OCI-LY1 (cell line): ENCODE measurements at regions not wholly inside any gene's neighbourhood (a gene's known extent, or its start where the extent isn't known, plus 50 kb on each side); places are given as distances from the start of the nearest gene placed in this dataset.

ENCODE experiments used
- H2AFZ ChIP-seq: fragments of 200-600 bp; sonication (generic), shearing (Covaris generic); 2 replicates; pipeline ENCODE4 v1.6.0; 2014; ENCODE audit warnings: antibody characterized with exemption, mild to moderate bottlenecking, low read length
- H3F3A ChIP-seq: fragments of 200-600 bp; sonication (generic), shearing (Covaris generic); 2 replicates; pipeline ENCODE4 v1.6.0; 2014; ENCODE audit warnings: mild to moderate bottlenecking, antibody characterized with exemption, low read length, moderate library complexity; ENCODE audit not compliant: insufficient read depth
- H3K27ac ChIP-seq: fragments of 200-600 bp; sonication (generic); 2 replicates; pipeline ENCODE4 v1.5.1; 2014; ENCODE audit warnings: low read length, mixed run types, mild to moderate bottlenecking, low read depth; ENCODE audit not compliant: poor library complexity, severe bottlenecking
- H3K27me3 ChIP-seq: fragments of 200-600 bp; sonication (generic); 2 replicates; pipeline ENCODE4 v1.6.0; 2014; ENCODE audit warnings: antibody characterized with exemption, mild to moderate bottlenecking, low read length, moderate library complexity; ENCODE audit not compliant: insufficient read depth
- H3K36me3 ChIP-seq: fragments of 200-600 bp; sonication (generic); 2 replicates; pipeline ENCODE4 v1.6.1; 2014; ENCODE audit warnings: mild to moderate bottlenecking, antibody characterized with exemption, low read length, moderate library complexity, mixed read lengths; ENCODE audit not compliant: insufficient read depth
- H3K4me1 ChIP-seq: fragments of 200-600 bp; sonication (generic); 2 replicates; pipeline ENCODE4 v1.5.1; 2014; ENCODE audit warnings: mild to moderate bottlenecking, low read length, moderate library complexity; ENCODE audit not compliant: insufficient read depth, severe bottlenecking
- H3K4me2 ChIP-seq: fragments of 200-600 bp; sonication (generic), shearing (Covaris generic); 2 replicates; pipeline ENCODE4 v1.6.1; 2014; ENCODE audit warnings: low read length
- H3K4me3 ChIP-seq: fragments of 200-600 bp; sonication (generic); 2 replicates; pipeline ENCODE4 v1.5.1; 2014; ENCODE audit warnings: low read length, low read depth, mild to moderate bottlenecking, mixed read lengths; ENCODE audit not compliant: poor library complexity, severe bottlenecking
- H3K79me2 ChIP-seq: fragments of 200-600 bp; shearing (Covaris generic); 2 replicates; pipeline ENCODE4 v1.6.1; 2016; ENCODE audit warnings: mixed run types, low read length, mixed read lengths; ENCODE audit not compliant: insufficient read depth
- H3K9ac ChIP-seq: fragments of 200-600 bp; sonication (generic), shearing (Covaris generic); 2 replicates; pipeline ENCODE4 v1.6.1; 2014; ENCODE audit warnings: mild to moderate bottlenecking, low read length, mixed read lengths
- H3K9me2 ChIP-seq: fragments of 200-600 bp; sonication (generic), shearing (Covaris generic); 2 replicates; pipeline ENCODE4 v1.6.1; 2014; ENCODE audit warnings: low read depth, mild to moderate bottlenecking, low read length, mixed read lengths
- H3K9me3 ChIP-seq: fragments of 200-600 bp; shearing (Covaris generic); 2 replicates; pipeline ENCODE4 v1.6.1; 2014; ENCODE audit warnings: low read length, mixed read lengths
- H4K20me1 ChIP-seq: fragments of 200-600 bp; sonication (generic), shearing (Covaris generic); 2 replicates; pipeline ENCODE4 v1.6.0; 2016; ENCODE audit warnings: mild to moderate bottlenecking, low read length; ENCODE audit not compliant: insufficient read depth
- EZH2 ChIP-seq: fragments of 200-600 bp; sonication (generic), shearing (Covaris generic); IDR thresholded peaks from 2 replicates; pipeline ENCODE4 v1.8.0; 2017; ENCODE audit warnings: borderline replicate concordance, mixed run types, mild to moderate bottlenecking, antibody characterized with exemption, low read length, moderate library complexity, mixed read lengths
- TF ChIP-seq, protein P1 (sequence below): fragments of 200-600 bp; sonication (generic), shearing (Covaris generic); IDR thresholded peaks from 2 replicates; pipeline ENCODE4 v1.5.1; 2017; ENCODE audit warnings: mild to moderate bottlenecking, antibody characterized with exemption, low read length, moderate library complexity, mixed read lengths

DNA sequence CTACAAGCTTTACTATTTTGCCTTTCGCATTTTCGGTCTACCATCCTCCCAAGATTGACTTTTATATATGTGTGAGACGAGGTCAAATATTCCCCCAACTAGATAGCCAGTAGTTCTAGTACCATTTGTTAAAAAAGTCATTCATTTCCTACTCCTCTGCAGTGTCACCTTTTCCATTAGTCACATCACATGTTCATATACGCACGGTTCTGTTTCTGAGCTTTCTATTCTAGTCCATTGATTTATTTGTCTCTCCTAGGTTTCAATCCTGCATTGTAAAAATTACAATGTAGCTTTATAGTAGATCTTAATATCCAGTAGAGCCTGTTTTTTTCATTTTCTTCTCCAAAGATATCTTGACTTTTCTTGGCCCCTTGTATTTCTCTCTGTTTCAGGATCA lies 528.7 kb upstream of the TRPC7 start:
- no peaks in the 10 kb centered on the region for H3K9me3 ChIP-seq
- H2AFZ ChIP-seq: no peak overlapping the region
- H3F3A ChIP-seq: no peaks in the 10 kb centered on the region
- no peaks in the 10 kb centered on the region for H3K79me2 ChIP-seq
- H3K36me3 ChIP-seq: no peaks in the 10 kb centered on the region
- H4K20me1 ChIP-seq: no peaks in the 10 kb centered on the region
- H3K27ac ChIP-seq: no peak overlapping the region
- H3K4me3 ChIP-seq: no peak overlapping the region
- no peaks in the 10 kb centered on the region for H3K4me1 ChIP-seq
- no peak overlapping the region for H3K9ac ChIP-seq
- no peak overlapping the region for H3K4me2 ChIP-seq
- no peaks in the 10 kb centered on the region for H3K27me3 ChIP-seq
- no peaks in the 10 kb centered on the region for H3K9me2 ChIP-seq
- TF ChIP-seq EZH2: no peak
- TF ChIP-seq, protein P1, sequence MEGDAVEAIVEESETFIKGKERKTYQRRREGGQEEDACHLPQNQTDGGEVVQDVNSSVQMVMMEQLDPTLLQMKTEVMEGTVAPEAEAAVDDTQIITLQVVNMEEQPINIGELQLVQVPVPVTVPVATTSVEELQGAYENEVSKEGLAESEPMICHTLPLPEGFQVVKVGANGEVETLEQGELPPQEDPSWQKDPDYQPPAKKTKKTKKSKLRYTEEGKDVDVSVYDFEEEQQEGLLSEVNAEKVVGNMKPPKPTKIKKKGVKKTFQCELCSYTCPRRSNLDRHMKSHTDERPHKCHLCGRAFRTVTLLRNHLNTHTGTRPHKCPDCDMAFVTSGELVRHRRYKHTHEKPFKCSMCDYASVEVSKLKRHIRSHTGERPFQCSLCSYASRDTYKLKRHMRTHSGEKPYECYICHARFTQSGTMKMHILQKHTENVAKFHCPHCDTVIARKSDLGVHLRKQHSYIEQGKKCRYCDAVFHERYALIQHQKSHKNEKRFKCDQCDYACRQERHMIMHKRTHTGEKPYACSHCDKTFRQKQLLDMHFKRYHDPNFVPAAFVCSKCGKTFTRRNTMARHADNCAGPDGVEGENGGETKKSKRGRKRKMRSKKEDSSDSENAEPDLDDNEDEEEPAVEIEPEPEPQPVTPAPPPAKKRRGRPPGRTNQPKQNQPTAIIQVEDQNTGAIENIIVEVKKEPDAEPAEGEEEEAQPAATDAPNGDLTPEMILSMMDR: no peak

GRCh38 chr5:136892000-136892399 lies 526.7 kb upstream of the TRPC7 start:
- Histone ChIP-seq H3K27ac (no peak overlapping the region), H3K9me3 (no peaks in the 10 kb centered on the region), H2AFZ (no peak overlapping the region), H3K9me2 (no peaks in the 10 kb centered on the region), H3K27me3 (no peaks in the 10 kb centered on the region), H4K20me1 (no peaks in the 10 kb centered on the region), H3K4me3 (no peak overlapping the region), H3K9ac (no peak overlapping the region), H3K79me2 (no peaks in the 10 kb centered on the region), H3F3A (no peaks in the 10 kb centered on the region), H3K36me3 (no peaks in the 10 kb centered on the region), H3K4me2 (no peak overlapping the region), H3K4me1 (no peaks in the 10 kb centered on the region)
- TF ChIP-seq, protein P1: no peak
- TF ChIP-seq EZH2: no peak

GRCh38 chr5:136891175-136891972 lies 526.0 kb upstream of the TRPC7 start:
- H3K4me3 ChIP-seq: no peak overlapping the region
- H3K9me2 ChIP-seq: no peaks in the 10 kb centered on the region
- no peaks in the 10 kb centered on the region for H3K79me2 ChIP-seq
- H3K36me3 ChIP-seq: no peaks in the 10 kb centered on the region
- H3K27me3 ChIP-seq: no peaks in the 10 kb centered on the region
- H4K20me1 ChIP-seq: no peaks in the 10 kb centered on the region
- H3F3A ChIP-seq: no peaks in the 10 kb centered on the region
- no peak overlapping the region for H3K9ac ChIP-seq
- H2AFZ ChIP-seq: no peak overlapping the region
- no peak overlapping the region for H3K27ac ChIP-seq
- H3K4me2 ChIP-seq: no peak overlapping the region
- no peaks in the 10 kb centered on the region for H3K9me3 ChIP-seq
- H3K4me1 ChIP-seq: no peaks in the 10 kb centered on the region
- no peak for TF ChIP-seq EZH2
- TF ChIP-seq, protein P1: no peak
